ENCODE measurements at regions not wholly inside any gene's neighbourhood (a gene's known extent, or its start where the extent isn't known, plus 50 kb on each side); places are given as distances from the start of the nearest gene placed in this dataset.

DNA sequence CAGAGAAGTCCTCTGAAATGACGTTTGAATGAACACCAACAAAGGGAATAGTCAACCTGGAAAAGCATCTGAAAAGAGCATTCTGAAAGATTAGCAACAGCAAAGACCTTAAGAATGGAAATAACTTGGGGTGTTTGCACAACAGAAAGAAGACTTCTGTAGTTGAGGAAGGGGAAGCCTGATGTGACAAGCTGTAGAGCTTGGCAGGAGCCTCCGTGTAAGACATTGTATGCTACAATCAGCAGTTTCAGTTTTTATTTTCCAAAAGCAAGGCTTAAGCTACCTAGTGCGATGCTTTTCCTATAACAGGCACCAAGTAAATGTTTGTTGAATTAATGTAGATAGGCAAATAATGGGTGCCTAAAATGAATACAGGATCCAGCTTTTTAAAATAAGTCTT lies 484.0 kb downstream of the SPRY1 start:
- TF ChIP-seq FOXK1 (CRISPR knock-in tag; IDR thresholded peaks at IDR 0.05) (no peak), ATF1 (CRISPR knock-in tag; IDR thresholded peaks at IDR 0.05) (no peak), CBFB (CRISPR knock-in tag; IDR thresholded peaks at IDR 0.05; ENCODE audit: low read depth) (no peak), OVOL2 (CRISPR knock-in tag; IDR thresholded peaks at IDR 0.05; ENCODE audit: borderline replicate concordance) (no peak), FOXP1 (CRISPR knock-in tag; IDR thresholded peaks at IDR 0.05; ENCODE audit: borderline replicate concordance) (no peak), ESRRA (CRISPR knock-in tag; IDR thresholded peaks at IDR 0.05; ENCODE audit: borderline replicate concordance) (no peak), CREM (CRISPR knock-in tag; IDR thresholded peaks at IDR 0.05) (no peak)
- TF ChIP-seq, protein P1, sequence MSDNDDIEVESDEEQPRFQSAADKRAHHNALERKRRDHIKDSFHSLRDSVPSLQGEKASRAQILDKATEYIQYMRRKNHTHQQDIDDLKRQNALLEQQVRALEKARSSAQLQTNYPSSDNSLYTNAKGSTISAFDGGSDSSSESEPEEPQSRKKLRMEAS (CRISPR knock-in tag; IDR thresholded peaks at IDR 0.05) = no peak
- TF ChIP-seq, protein P2, sequence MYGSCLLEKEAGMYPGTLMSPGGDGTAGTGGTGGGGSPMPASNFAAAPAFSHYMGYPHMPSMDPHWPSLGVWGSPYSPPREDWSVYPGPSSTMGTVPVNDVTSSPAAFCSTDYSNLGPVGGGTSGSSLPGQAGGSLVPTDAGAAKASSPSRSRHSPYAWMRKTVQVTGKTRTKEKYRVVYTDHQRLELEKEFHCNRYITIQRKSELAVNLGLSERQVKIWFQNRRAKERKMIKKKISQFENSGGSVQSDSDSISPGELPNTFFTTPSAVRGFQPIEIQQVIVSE (CRISPR knock-in tag; IDR thresholded peaks at IDR 0.05; ENCODE audit: borderline replicate concordance) = no peak
- TF ChIP-seq, protein P3, sequence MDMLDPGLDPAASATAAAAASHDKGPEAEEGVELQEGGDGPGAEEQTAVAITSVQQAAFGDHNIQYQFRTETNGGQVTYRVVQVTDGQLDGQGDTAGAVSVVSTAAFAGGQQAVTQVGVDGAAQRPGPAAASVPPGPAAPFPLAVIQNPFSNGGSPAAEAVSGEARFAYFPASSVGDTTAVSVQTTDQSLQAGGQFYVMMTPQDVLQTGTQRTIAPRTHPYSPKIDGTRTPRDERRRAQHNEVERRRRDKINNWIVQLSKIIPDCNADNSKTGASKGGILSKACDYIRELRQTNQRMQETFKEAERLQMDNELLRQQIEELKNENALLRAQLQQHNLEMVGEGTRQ (CRISPR knock-in tag; IDR thresholded peaks at IDR 0.05) = no peak
- CTCF ChIA-PET = no interaction called here
- DNase-seq (ENCODE audit: low spot score) (no peak), ATAC-seq (no peak)
- Mint-ChIP-seq H3K36me3 (peaks cover 21% of the 10 kb centered on the region), H3K4me1 (peaks cover 12% of the 10 kb centered on the region), H3K4me3 (no peak overlapping the region), H3K27me3 (ENCODE audit: low read depth) (no peaks in the 10 kb centered on the region), H3K27ac (no peak overlapping the region), H3K9me3 (peaks cover 41% of the 10 kb centered on the region)
- POLR2A ChIA-PET = no interaction called here

DNA sequence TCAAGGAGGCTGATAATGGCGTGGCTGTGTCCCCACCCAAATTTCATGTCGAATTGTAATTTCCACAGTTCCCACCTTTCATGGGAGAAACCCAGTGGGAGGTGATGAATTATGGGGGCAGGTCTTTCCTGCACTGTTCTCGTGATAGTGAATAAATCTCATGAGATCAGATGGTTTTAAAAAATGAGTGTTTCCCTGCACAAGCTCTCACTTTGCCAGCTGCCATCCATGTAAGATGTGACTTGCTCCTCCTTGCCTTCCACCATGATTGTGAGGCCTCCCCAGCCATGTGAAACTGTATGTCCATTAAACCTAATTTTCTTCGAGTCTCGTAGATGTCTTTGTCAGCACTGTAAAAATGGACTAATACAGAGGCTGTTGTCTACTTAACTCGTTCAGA lies 488.3 kb downstream of the SPRY1 start:
- ATAC-seq (no peak), DNase-seq (ENCODE audit: low spot score) (no peak)
- H3K36me3 Mint-ChIP-seq = peaks cover 27% of the 10 kb centered on the region
- peaks cover 39% of the 10 kb centered on the region for H3K9me3 Mint-ChIP-seq
- H3K4me1 Mint-ChIP-seq = peaks cover 6% of the 10 kb centered on the region
- H3K27ac Mint-ChIP-seq = no peak overlapping the region
- TF ChIP-seq CREM (CRISPR knock-in tag; IDR thresholded peaks at IDR 0.05) (no peak), TP53 (CRISPR knock-in tag; IDR thresholded peaks at IDR 0.05) (no peak), ZNF416 (CRISPR knock-in tag; IDR thresholded peaks at IDR 0.05) (no peak), ELF4 (CRISPR knock-in tag; IDR thresholded peaks at IDR 0.05; ENCODE audit: low read depth) (no peak), JUN (CRISPR knock-in tag; IDR thresholded peaks at IDR 0.05) (no peak), NR2C2 (CRISPR knock-in tag; IDR thresholded peaks at IDR 0.05) (no peak), SOX15 (CRISPR knock-in tag; IDR thresholded peaks at IDR 0.05) (no peak)
- TF ChIP-seq, protein P1 (CRISPR knock-in tag; IDR thresholded peaks at IDR 0.05) = no peak
- POLR2A ChIA-PET = no interaction called here
- no peaks in the 10 kb centered on the region for H3K27me3 Mint-ChIP-seq (ENCODE audit: low read depth)
- H3K4me3 Mint-ChIP-seq = no peak overlapping the region
- CTCF ChIA-PET = no interaction called here

DNA sequence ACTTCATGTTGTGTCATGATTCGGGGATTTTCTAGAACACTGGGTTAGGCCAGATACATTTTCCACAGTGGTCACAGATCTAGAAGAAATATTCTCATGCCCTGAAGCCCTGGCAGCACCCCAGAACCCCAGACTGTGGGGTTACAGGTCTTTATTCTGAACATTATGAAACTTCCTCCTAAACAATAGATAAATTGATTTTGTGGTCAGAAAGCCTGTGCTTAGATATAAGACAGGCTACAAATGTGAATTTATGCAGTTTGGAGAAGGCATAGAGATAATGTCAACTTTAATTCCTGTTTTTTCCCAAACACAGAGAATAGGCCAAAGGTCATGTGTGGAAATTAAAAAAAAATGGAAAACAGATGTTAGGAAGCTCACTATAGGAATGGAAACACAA lies 492.9 kb downstream of the SPRY1 start:
- no peak for DNase-seq (ENCODE audit: low spot score)
- ATAC-seq = no peak
- Mint-ChIP-seq H3K27me3 (ENCODE audit: low read depth) (no peaks in the 10 kb centered on the region), H3K36me3 (peaks cover 17% of the 10 kb centered on the region), H3K9me3 (peaks cover 18% of the 10 kb centered on the region), H3K27ac (no peak overlapping the region), H3K4me3 (no peak overlapping the region), H3K4me1 (no peaks in the 10 kb centered on the region)
- POLR2A ChIA-PET = no interaction called here
- CTCF ChIA-PET = no interaction called here
- TF ChIP-seq ETV6 (CRISPR knock-in tag; IDR thresholded peaks at IDR 0.05) (no peak), ZNF317 (CRISPR knock-in tag; IDR thresholded peaks at IDR 0.05; ENCODE audit: borderline replicate concordance, low read depth) (no peak), FOXJ3 (CRISPR knock-in tag; IDR thresholded peaks at IDR 0.05; ENCODE audit: borderline replicate concordance) (no peak), FOXP1 (CRISPR knock-in tag; IDR thresholded peaks at IDR 0.05; ENCODE audit: borderline replicate concordance) (no peak), NFYB (CRISPR knock-in tag; conservative IDR thresholded peaks at IDR 0.05; ENCODE audit: low read depth) (no peak), ZNF121 (CRISPR knock-in tag; IDR thresholded peaks at IDR 0.05) (no peak)
- TF ChIP-seq, protein P4, sequence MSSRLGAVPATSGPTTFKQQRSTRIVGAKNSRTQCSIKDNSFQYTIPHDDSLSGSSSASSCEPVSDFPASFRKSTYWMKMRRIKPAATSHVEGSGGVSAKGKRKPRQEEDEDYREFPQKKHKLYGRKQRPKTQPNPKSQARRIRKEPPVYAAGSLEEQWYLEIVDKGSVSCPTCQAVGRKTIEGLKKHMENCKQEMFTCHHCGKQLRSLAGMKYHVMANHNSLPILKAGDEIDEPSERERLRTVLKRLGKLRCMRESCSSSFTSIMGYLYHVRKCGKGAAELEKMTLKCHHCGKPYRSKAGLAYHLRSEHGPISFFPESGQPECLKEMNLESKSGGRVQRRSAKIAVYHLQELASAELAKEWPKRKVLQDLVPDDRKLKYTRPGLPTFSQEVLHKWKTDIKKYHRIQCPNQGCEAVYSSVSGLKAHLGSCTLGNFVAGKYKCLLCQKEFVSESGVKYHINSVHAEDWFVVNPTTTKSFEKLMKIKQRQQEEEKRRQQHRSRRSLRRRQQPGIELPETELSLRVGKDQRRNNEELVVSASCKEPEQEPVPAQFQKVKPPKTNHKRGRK (CRISPR knock-in tag; IDR thresholded peaks at IDR 0.05; ENCODE audit: borderline replicate concordance) = no peak
- TF ChIP-seq, protein P5, sequence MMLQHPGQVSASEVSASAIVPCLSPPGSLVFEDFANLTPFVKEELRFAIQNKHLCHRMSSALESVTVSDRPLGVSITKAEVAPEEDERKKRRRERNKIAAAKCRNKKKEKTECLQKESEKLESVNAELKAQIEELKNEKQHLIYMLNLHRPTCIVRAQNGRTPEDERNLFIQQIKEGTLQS (CRISPR knock-in tag; conservative IDR thresholded peaks at IDR 0.05) = no peak
- TF ChIP-seq, protein P3 (CRISPR knock-in tag; IDR thresholded peaks at IDR 0.05) = no peak

Measured in WTC11 (cell line).